SK-N-SH (cell line): ENCODE measurements at regions not wholly inside any gene's neighbourhood (a gene's known extent, or its start where the extent isn't known, plus 50 kb on each side); places are given as distances from the start of the nearest gene placed in this dataset.

Source experiments
- CTCF ChIA-PET: fragments of 300-600, 350-600 bp; formaldehyde crosslinking; extraction: SDS; loops from one replicate; lab custom pipeline; 2021; lab: Yijun Ruan, JAX
- POLR2A ChIA-PET: fragments of 350-600 bp; sonication (Branson Sonifier 250); formaldehyde crosslinking; extraction: SDS; loops from one replicate; lab custom pipeline; 2020; ENCODE audit warnings: antibody characterized with exemption, inconsistent platforms; lab: Yijun Ruan, JAX
- DNase-seq: peaks from one replicate; pipeline ENCODE4 v3.0.0; 2012
- H2AFZ ChIP-seq: fragments of 200-600 bp; sonication (generic); 2 replicates; pipeline ENCODE4 v1.8.1; 2016; ENCODE audit warnings: antibody characterized with exemption, mild to moderate bottlenecking, low read depth
- H3F3A ChIP-seq: fragments of 200-600 bp; sonication (generic); replicated peaks from 2 replicates; pipeline ENCODE3; 2016; ENCODE audit warnings: antibody characterized with exemption, mild to moderate bottlenecking; ENCODE audit not compliant: insufficient read depth
- H3K27ac ChIP-seq, 2 experiments: fragments of 200-500 bp in 1 of 2; fragments of 200-600 bp in 1 of 2; sonication (Bioruptor generic) in 1 of 2; sonication (generic), shearing (Covaris generic) in 1 of 2; 2 replicates each; pipeline versions ENCODE4 v1.5.1 to v1.6.1; 2014 to 2016; ENCODE audit warnings: low read depth in 2 of 2, inconsistent platforms in 1 of 2, low read length in 1 of 2, mild to moderate bottlenecking in 1 of 2, mixed read lengths in 1 of 2
- H3K27me3 ChIP-seq: fragments of 200-600 bp; sonication (generic), shearing (Covaris generic); 2 replicates; pipeline ENCODE4 v1.6.1; 2016; ENCODE audit warnings: mixed run types; ENCODE audit not compliant: insufficient read depth
- H3K36me3 ChIP-seq, 2 experiments: fragments of 200-500 bp in 1 of 2; fragments of 200-600 bp in 1 of 2; sonication (Bioruptor generic) in 1 of 2; sonication (generic) in 1 of 2; replicated peaks in 1 of 2; 2 replicates each; pipeline versions ENCODE3 to v1.5.1; 2014 to 2016; ENCODE audit warnings: low read length in 1 of 2, mild to moderate bottlenecking in 1 of 2; ENCODE audit not compliant: insufficient read depth in 2 of 2, control insufficient read depth in 1 of 2
- H3K4me1 ChIP-seq, 2 experiments: fragments of 200-500 bp in 1 of 2; fragments of 200-600 bp in 1 of 2; sonication (Bioruptor generic) in 1 of 2; sonication (generic), shearing (Covaris generic) in 1 of 2; 2 replicates each; pipeline versions ENCODE4 v1.5.1 to v1.6.1; 2014 to 2016; ENCODE audit warnings: low read depth in 1 of 2, low read length in 1 of 2, mixed run types in 1 of 2; ENCODE audit not compliant: insufficient read depth in 2 of 2, control insufficient read depth in 1 of 2
- H3K4me2 ChIP-seq: fragments of 200-600 bp; sonication (generic), shearing (Covaris generic); 2 replicates; pipeline ENCODE4 v1.6.1; 2017; ENCODE audit warnings: mixed run types
- H3K4me3 ChIP-seq, 2 experiments: fragments of 200-500 bp in 1 of 2; fragments of 200-600 bp in 1 of 2; sonication (Bioruptor generic) in 1 of 2; sonication (generic), shearing (Covaris generic) in 1 of 2; 2 replicates each; pipeline versions ENCODE4 v1.5.1 to v1.8.1; 2014 to 2016; ENCODE audit warnings: low read depth in 2 of 2, inconsistent platforms in 1 of 2, low read length in 1 of 2, mild to moderate bottlenecking in 1 of 2, mixed read lengths in 1 of 2, moderate library complexity in 1 of 2
- H3K79me2 ChIP-seq: fragments of 200-600 bp; sonication (generic); 2 replicates; pipeline ENCODE4 v1.8.1; 2017; ENCODE audit warnings: mild to moderate bottlenecking; ENCODE audit not compliant: insufficient read depth
- H3K9ac ChIP-seq: fragments of 200-600 bp; sonication (generic); 2 replicates; pipeline ENCODE4 v1.6.1; 2017; ENCODE audit warnings: mixed run types
- H3K9me2 ChIP-seq: fragments of 200-600 bp; sonication (generic); 2 replicates; pipeline ENCODE4 v1.6.1; 2017; ENCODE audit warnings: mixed run types
- H3K9me3 ChIP-seq: fragments of 200-600 bp; sonication (generic); 2 replicates; pipeline ENCODE4 v1.6.1; 2017; ENCODE audit warnings: mixed run types, mild to moderate bottlenecking, moderate library complexity
- H4K20me1 ChIP-seq: fragments of 200-600 bp; sonication (generic); 2 replicates; pipeline ENCODE4 v1.6.1; 2017; ENCODE audit warnings: mild to moderate bottlenecking, mixed run types; ENCODE audit not compliant: insufficient read depth
- CTCF ChIP-seq: fragments of 200-600 bp; sonication (generic); IDR thresholded peaks from 2 replicates; pipeline ENCODE4 v1.6.1; 2017; ENCODE audit warnings: antibody characterized with exemption, mild to moderate bottlenecking, moderate library complexity
- ELF1 ChIP-seq: IDR thresholded peaks from 2 replicates; pipeline ENCODE4 v1.4.0; 2012
- EZH2phosphoT487 ChIP-seq: fragments of 200-600 bp; sonication (generic); IDR thresholded peaks from 2 replicates; pipeline ENCODE4 v1.6.1; 2017; ENCODE audit warnings: low read depth, mixed run types, mild to moderate bottlenecking, antibody characterized with exemption, moderate library complexity, borderline replicate concordance
- FOXM1 ChIP-seq: IDR thresholded peaks from 2 replicates; pipeline ENCODE4 v1.4.0; 2012; ENCODE audit warnings: low read depth, mild to moderate bottlenecking
- IRF3 ChIP-seq: fragments of 150-350 bp; IDR thresholded peaks from 2 replicates; pipeline ENCODE4 v1.6.1; 2016; ENCODE audit warnings: mild to moderate bottlenecking, low read depth, low read length
- MAX ChIP-seq: IDR thresholded peaks from 2 replicates; pipeline ENCODE4 v1.4.0; 2012; ENCODE audit warnings: low read depth
- NFIC ChIP-seq: IDR thresholded peaks from 2 replicates; pipeline ENCODE4 v1.4.0; 2012; ENCODE audit warnings: borderline replicate concordance
- PBX3 ChIP-seq: IDR thresholded peaks from 2 replicates; pipeline ENCODE4; 2012
- RFX5 ChIP-seq: IDR thresholded peaks from 2 replicates; pipeline ENCODE4 v1.6.1; 2012; ENCODE audit warnings: mild to moderate bottlenecking, improper control_type of control experiment, low read length
- RXRA ChIP-seq: IDR thresholded peaks from 2 replicates; pipeline ENCODE4 v1.4.0; 2012; ENCODE audit warnings: low read depth, mild to moderate bottlenecking, borderline replicate concordance
- TEAD4 ChIP-seq: IDR thresholded peaks from 2 replicates; pipeline ENCODE4 v1.4.0; 2012; ENCODE audit warnings: mild to moderate bottlenecking, borderline replicate concordance; ENCODE audit not compliant: insufficient read depth
- ZBTB33 ChIP-seq: IDR thresholded peaks from 2 replicates; pipeline ENCODE4 v1.4.0; 2012; ENCODE audit warnings: low read depth, borderline replicate concordance
- WGBS: methylation state at CpG from one replicate; pipeline ENCODE4 v1.1.6; 2017; ENCODE audit warnings: low lambda C conversion rate; 5-methylcytosine and 5-hydroxymethylcytosine counted together

GRCh38 chr9:87393706-87394230, 103.9 kb upstream of the DAPK1 start:
- CTCF ChIA-PET: no interaction called here

GRCh38 chr9:87395804-87396479, 101.7 kb upstream of the DAPK1 start:
- POLR2A ChIA-PET: no interaction called here
- H3K4me2 ChIP-seq: no peak overlapping the region
- no peak for TF ChIP-seq MAX
- no peak for TF ChIP-seq TEAD4
- TF ChIP-seq IRF3: no peak
- no peak for TF ChIP-seq CTCF
- no peak for TF ChIP-seq RXRA
- no peak for TF ChIP-seq EZH2phosphoT487
- no peak for TF ChIP-seq FOXM1
- TF ChIP-seq RFX5: no peak
- TF ChIP-seq ELF1: no peak

More at GRCh38 chr9:87393706-87394230, 103.9 kb upstream of the DAPK1 start:
- Histone ChIP-seq H3F3A (no peaks in the 10 kb centered on the region), H3K36me3 (no peaks in the 10 kb centered on the region), H3K4me2 (no peak overlapping the region), H2AFZ (no peak overlapping the region), H3K9me2 (no peaks in the 10 kb centered on the region), H3K4me3 (no peak overlapping the region), H3K79me2 (no peaks in the 10 kb centered on the region), H3K9me3 (no peaks in the 10 kb centered on the region), H3K27ac (no peak overlapping the region), H3K4me1 (no peaks in the 10 kb centered on the region; a peak in 1 of 4 replicates), H4K20me1 (no peaks in the 10 kb centered on the region), H3K27me3 (no peaks in the 10 kb centered on the region), H3K9ac (no peak overlapping the region)
- 49% methylated on average over 4 of the region's 4 CpGs for WGBS
- no peak for DNase-seq
- POLR2A ChIA-PET: no interaction called here
- TF ChIP-seq PBX3 (no peak), NFIC (no peak), ZBTB33 (no peak)

More at GRCh38 chr9:87395804-87396479, 101.7 kb upstream of the DAPK1 start:
- H3K9me3 ChIP-seq: no peaks in the 10 kb centered on the region
- no peaks in the 10 kb centered on the region for H3K36me3 ChIP-seq
- no peak for DNase-seq
- H3K79me2 ChIP-seq: no peaks in the 10 kb centered on the region
- no peak overlapping the region for H3K4me3 ChIP-seq
- H3K9me2 ChIP-seq: no peaks in the 10 kb centered on the region
- 55% methylated on average over 11 of the region's 11 CpGs for WGBS
- H3F3A ChIP-seq: no peaks in the 10 kb centered on the region
- no peaks in the 10 kb centered on the region for H4K20me1 ChIP-seq
- no peaks in the 10 kb centered on the region; a peak in 2 of 4 replicates for H3K4me1 ChIP-seq
- no peaks in the 10 kb centered on the region for H3K27me3 ChIP-seq
- no peak overlapping the region for H3K27ac ChIP-seq
- H3K9ac ChIP-seq: no peak overlapping the region
- H2AFZ ChIP-seq: no peak overlapping the region
- CTCF ChIA-PET: interaction anchor here (0.8 kb wide), 1 partner anchor 11 kb away, joined by 3 read pairs; no protein-coding TSS in a partner anchor
